ENCODE measurements at regions not wholly inside any gene's neighbourhood (a gene's known extent, or its start where the extent isn't known, plus 50 kb on each side); places are given as distances from the start of the nearest gene placed in this dataset.
"Not testable (repeated sequence)": the region's sequence is repeated elsewhere in the genome, so short reads cannot be mapped to it uniquely, and the experiment has no call there.

- not testable (repeated sequence) for DNase-seq
These were observed 676.6 kb upstream of the AMELY start for GRCh38 chrY:7588176-7588575.

DNA sequence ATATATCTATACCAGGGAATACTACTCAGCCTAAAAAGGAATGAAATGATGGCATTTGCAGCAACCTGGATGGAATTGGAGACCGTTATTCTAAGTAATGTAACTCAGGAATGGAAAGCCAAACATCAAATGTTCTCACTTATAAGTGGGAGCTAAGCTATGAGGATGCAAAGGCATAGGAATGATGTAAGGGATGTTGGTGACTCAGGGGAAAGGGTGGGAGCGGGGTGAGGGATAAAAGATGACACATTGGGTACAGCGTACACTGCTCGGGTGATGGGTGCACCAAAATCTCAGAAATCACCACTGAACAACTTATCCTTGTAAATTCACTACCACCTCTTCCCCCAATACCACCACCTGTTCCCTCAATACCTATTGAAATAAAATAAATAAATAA, 651.0 kb upstream of the AMELY start:
- DNase-seq = peak; percentile 60

DNA sequence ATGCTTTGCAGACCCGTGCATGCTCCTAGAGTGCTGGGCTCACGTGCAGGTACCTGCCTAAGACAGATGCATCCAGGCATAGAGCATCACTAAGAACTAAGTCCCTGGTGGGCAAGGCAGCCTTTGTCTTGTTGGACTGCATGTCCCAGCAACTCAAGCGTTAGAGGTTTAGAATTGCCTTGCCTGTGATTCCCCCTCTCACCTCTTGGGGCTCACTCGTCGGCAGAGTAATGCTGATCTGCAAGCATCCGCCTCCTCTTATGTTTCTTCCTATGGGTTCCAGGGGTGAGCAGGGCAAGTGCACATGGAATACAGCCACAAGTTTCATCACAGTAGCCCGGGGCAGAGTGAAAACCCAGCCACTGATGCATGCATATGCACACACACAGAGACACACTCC, 646.1 kb upstream of the AMELY start:
- no peak for DNase-seq

DNA sequence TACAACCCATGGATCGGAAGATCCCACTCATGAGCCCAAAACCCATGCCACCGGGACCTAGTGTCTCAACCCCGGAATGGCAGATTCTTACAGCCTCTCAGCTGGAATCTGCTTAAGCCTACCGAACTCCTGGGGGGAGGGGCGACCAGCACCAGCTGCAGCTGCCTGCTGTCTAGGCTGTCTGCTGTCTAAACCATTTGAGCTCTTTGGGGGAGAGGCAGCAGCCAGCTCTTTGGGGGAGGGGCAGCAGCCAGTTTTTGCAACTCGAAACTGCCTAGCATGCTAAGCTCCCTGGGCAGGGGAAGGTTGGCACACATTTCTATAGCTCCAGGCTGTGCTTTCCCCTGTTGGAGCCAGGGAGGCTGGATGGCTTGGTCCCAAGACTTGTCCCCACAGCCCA, 643.5 kb upstream of the AMELY start:
- peak; percentile 2 for DNase-seq

- no peak for DNase-seq
These were observed 633.5 kb upstream of the AMELY start for GRCh38 chrY:7545060-7545459.

DNA sequence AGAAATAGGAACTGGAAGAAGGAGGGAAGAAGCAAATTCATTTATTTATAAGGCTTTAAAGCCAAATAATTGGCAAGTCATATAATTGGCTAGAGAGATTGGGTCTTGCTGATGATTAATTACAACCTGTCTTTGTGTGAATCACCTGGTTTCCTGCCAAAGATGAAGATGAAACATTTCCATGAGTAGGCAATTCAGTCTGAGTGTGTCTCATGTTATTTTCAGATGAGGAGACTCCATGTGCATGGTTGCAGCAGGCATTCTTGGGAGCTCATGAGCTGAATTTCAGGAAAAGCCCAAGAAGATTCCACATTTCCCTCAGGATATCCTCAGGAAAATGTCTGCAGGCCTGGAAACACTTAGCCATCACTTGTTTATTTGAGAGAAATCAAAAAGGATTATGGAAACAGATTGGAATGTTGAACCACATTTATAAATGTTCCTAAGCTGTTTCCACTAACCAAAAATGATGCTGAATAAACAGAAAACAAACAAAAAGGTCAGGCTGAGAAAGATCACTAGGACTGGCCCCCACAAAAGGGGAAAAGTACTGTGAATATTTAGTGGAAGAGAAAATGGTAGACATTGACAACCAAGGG, 632.7 kb upstream of the AMELY start:
- DNase-seq = peak; percentile 56

GRCh38 chrY:7543506-7543905, 632.0 kb upstream of the AMELY start:
- no peak for DNase-seq

DNA sequence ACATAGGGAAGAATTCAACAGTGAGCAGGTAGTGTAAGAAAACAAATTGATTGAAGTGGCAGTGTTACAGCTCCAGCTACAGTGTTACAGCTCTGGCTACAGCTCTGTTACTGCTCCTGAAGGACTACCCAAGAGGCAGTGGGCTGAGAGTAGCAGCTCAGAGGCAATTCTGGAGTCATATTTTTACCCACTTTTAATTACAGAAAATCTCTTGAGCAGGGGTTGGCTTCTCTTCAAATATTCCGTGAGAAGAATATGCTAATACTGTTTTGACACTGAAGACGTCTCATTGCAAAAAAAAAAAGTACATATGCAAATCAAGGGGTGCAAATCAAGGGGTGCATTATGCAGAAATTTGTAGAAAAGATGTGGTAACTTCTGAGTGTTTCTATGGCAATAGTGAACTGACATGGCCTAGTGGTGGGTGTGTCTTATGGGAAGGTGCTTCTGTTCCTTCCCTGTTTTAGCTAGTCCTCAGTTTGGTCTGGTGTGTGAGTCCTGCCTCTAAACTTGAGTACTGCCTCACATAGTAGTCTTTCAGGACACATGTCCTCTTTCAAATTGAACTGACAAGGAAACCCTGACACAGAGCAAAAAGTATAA, 630.8 kb upstream of the AMELY start:
- no peak for DNase-seq

DNA sequence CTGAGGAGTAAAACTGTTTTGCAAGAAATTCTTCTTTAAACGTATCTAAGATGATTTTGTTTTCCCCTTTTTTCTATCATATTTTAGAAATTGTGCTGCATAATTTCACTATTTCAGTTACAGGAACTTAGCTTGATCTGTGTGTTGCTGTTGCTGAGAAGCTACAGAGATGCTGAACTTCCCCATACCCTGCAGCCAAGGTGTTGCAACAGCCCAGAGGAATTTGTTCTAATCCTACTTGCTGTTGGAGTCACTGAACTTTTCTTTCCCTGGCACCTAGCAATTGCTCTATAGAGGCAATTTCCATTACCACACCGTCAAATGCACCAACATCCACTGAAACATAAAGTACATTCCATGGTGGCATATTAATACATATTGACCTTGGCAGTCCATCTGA, 617.8 kb upstream of the AMELY start:
- peak; percentile 23 for DNase-seq

DNA sequence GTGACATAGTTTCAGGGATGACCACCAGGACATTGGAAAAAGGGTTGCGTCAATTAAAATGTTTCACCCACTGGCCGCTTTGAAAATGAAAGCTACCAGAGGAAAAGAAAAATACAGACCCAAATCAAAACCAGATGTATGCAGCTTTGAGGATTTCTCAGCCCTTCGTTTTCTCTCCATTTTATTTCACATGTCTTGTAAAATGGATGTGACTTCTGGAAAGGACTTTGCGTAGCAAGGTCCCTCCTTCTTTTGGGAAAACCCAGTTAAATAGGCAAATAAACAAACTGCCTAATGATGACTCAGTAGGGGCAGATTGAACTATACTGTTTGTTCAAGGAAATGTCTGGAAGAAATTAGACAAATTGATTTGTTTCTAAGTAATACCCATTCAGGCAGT, 616.0 kb upstream of the AMELY start:
- DNase-seq = peak; percentile 84

DNA sequence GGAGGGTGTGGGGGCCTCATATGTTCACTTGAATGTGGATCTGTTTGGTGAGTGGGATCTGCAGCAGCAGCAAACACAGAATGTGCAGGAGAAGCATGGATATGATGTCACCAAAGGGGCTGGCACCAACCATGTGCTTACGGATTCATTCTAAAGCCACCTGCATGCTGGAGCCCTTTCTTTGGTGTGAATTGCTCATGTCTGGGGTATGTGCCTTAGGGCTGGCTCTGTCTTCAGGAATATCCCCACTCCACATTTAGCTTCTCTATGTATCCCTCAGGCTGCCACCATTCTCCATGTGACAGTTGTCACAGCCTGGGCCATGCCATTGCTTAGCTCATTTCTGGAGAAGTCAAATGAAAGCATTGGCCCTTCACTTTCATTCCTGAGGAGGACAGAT, 606.8 kb upstream of the AMELY start:
- no peak for DNase-seq

DNA sequence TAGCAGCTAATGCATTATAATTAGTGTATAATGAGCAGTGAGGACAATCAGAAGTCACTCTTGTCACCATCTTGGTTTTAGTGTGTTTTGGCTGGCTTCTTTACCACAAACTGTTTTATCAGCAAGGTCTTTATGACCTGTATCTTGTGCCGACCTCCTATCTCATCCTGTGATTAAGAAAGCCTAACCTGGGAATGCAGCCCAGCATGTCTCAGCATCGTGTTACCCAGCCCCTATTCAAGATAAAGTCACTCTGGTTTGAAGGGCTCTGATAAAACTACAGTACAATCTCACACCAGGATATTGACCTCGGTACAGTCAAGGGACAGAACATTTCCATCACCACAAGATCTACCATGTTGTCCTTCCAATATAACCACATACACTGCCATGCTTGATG, 604.7 kb upstream of the AMELY start:
- DNase-seq = no peak

DNA sequence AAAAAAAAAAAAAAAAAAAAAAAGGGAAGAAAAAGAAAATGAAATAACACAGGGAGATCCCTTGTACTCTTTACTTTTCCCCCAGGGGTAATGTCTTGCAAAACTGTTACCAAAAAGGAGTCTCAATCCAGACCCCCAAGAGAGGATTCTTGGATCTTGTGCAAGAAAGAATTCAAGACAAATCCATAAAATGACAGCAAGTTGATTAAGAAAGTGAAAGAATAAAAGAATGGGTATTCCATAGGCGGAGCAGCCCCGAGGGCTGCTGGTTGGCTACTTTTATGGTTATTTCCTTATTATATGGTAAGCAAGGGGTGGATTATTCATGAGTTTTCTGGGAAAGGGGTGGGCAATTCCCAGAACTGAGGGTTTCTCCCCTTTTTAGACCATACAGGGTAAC, 604.3 kb upstream of the AMELY start:
- DNase-seq = peak; percentile 53

GRCh38 chrY:7502896-7503295, 591.3 kb upstream of the AMELY start:
- DNase-seq = peak; percentile 14

DNA sequence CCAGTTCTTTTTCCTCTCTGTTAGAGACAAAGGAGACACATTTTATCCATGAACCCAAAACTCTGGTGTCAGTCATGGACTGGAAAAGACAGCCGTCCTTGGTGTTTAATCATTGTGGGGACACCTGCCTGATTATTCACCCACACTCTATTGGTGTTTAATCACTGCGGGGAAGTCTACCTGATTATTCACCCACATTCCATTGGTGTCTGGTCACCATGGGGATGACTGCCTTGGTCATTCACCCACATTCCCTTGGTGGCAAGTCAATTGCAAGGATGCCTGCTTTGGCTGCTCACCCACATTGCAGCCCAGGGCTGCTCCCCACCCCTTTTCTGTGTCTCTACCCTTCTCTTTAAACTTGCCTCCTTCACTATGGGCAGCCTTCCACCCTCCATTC, 589.7 kb upstream of the AMELY start:
- no peak for DNase-seq

- DNase-seq = no peak
These were observed 584.4 kb upstream of the AMELY start for GRCh38 chrY:7496001-7496400.

GRCh38 chrY:7484455-7485285, 573.1 kb upstream of the AMELY start:
- not testable (repeated sequence) for DNase-seq

GRCh38 chrY:7471976-7472375, 560.4 kb upstream of the AMELY start:
- DNase-seq = peak; percentile 31

DNA sequence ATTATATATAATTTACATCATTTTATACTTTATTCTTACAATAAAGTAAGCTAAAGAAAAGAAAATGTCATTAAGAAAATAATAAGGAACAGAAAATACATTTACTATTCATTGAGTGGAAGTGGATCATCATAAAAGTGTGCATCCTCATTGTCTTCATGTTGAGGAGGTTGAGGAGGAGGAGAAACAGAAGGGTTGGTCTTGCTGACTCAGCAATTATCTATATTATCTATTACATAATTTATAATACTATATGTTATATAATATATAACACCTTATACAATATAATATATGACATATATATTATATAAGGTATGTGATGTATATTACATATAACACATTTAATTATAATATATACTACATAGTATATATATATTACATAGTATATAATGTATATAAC, 558.5 kb upstream of the AMELY start:
- DNase-seq = no peak

GRCh38 chrY:7468951-7469745, 557.6 kb upstream of the AMELY start:
- peak; percentile 88 for DNase-seq

DNA sequence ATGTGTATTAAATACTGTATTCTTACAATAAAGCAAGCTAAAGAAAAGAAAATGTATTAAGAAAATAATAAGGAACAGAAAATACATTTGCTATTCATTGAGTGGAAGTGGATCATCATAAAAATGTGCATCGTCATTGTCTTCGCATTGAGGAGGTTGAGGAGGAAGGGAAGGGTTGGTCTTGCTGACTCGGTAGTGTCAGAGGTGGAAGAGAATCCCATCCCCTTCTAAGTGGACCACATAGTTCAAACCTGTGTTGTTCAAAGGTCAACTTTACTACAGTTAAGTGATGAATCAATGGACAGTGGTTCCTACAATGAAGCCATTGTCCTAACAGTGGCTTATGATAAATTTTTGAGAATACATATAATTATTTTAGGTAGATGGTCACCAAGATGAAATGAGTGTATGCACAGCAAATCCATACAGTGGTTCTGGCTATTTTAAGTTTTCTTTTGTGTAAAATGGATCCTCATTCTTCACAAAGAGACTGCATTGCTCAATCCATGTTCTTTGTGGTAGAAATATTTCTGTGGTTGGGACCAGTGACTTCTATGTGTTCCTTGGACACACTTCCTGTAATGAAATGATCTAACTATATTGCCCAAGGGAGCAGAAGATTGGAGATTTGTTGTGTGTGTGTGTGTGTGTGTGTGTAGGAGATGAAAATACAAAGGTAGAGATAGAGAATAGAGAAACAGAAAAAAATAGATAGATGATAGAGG, 556.4 kb upstream of the AMELY start:
- peak; percentile 90 for DNase-seq

GRCh38 chrY:7465185-7465621, 553.7 kb upstream of the AMELY start:
- DNase-seq = peak; percentile 98
